Activated T-cell treated with anti-CD3 and anti-CD28 coated beads for 4 hours (primary cell): ENCODE measurements at regions not wholly inside any gene's neighbourhood (a gene's known extent, or its start where the extent isn't known, plus 50 kb on each side); places are given as distances from the start of the nearest gene placed in this dataset.

ENCODE experiments used
- DNase-seq: peaks from one replicate; pipeline ENCODE4 v3.0.0-alpha.2; 2020

- DNase-seq: no peak
Observed at GRCh38 chr13:22336460-22336859, 665.6 kb downstream of the FGF9 start.

- DNase-seq: no peak
Observed at GRCh38 chr13:22357132-22357531, 686.3 kb downstream of the FGF9 start.

GRCh38 chr13:22369090-22369489 is 698.2 kb downstream of the FGF9 start:
- DNase-seq: no peak

GRCh38 chr13:22369840-22370239 is 699.0 kb downstream of the FGF9 start:
- DNase-seq: no peak

DNA sequence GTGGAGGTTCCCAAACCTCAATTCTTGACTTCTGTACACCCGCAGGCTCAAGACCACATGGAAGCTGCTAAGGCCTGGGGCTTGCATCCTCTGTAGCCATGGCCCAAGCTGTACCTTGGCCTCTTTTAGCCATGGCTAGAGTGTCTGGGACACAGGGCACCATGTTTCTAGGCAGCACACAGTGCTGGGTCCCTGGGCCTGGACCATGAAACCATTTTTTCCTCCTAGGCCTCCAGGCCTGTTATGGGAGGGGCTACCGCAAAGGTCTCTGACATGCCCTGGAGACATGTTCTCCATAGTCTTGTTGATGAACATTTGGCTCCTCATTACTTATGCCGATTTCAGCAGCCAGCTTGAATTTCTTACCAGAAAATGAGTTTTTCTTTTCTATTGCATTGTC is 701.4 kb downstream of the FGF9 start:
- DNase-seq: no peak

GRCh38 chr13:22375151-22375550 is 704.3 kb downstream of the FGF9 start:
- no peak for DNase-seq

- DNase-seq: no peak
Observed at GRCh38 chr13:22387899-22388298, 717.0 kb downstream of the FGF9 start.

DNA sequence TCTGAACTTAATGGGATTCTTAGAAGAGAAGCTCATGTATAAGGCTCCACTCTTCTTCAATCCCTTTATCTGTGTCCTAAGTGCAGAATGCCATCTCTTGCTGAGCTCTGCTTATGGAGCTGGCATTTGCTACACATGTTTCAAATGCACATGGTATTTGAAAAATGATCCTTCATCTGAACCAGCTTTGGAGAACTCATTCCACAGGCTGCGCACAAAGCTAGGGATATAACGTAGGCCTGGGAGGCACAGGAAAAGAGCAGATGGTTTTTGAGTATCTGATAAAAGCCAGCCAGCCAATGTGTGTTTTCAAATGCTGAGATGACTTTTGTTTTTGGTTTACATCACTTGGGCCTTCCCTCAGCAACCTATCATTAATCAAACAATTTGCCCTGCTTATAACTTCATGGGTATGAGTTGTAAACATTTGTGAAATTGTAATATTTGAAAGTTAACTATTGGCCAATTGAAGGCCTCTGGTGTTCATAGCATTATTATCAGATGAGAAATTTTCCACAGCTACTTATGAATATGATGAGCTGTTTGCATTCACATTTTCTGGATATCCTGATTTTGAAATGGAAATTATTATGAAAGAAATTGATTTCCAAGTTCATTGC is 729.0 kb downstream of the FGF9 start:
- DNase-seq: no peak

GRCh38 chr13:22402682-22403081 is 731.8 kb downstream of the FGF9 start:
- DNase-seq: no peak

DNA sequence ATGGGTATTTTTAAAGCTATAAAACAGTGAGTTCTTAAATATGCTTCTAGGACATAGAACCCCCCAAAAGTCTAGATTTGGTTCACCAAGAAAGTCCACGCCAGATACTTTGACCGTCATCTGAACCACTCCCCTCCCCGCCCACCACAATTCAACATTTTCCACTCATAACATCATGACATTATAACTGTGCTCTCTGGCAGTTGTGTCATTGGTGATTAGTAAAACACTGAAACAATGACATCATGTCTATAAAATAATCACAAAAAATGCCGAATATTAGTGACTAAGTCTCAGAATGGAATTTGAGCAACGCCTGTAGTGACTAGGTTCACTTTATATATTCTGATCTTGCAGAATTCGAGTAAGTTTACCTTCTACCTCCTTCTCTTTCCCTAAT is 732.3 kb downstream of the FGF9 start:
- DNase-seq: no peak

DNA sequence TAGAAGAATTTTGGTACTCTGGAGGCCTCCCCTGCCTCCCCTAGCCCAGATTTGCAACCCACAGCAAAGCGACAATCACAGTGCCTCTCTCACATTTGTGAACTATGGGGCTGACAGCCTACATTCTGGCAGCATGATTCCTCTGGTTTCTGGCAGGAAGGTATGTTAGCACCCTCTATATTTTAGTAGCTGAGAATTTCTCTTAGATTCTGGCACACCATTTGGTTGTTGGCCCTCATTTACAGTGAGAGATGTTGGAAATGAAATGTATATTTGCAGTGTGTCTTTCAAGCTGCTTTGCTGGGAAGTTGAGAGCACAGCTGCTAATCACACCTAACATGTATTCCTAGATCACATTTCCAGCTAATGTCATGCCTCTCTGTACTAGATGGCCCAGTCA is 735.0 kb downstream of the FGF9 start:
- no peak for DNase-seq

GRCh38 chr13:22412452-22412851 is 741.6 kb downstream of the FGF9 start:
- DNase-seq: no peak

DNA sequence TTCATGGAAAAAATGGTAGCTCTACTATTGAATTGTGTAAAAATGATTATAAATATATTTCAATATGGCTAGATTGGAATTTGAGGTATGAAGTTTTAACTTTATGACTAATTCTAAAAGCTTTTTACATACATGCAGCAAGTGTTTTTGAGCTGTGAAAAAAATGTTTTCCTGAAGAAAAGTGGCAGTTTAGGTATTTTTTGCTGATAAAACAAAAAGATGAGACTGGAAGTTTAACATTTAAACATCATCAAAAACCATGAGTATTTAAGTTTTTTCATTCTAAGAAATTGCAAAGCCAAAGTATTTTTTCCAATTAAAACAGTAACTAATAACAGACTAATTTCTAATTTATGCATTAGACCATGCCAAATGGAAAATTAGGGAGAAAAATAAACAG is 751.1 kb downstream of the FGF9 start:
- DNase-seq: no peak

DNA sequence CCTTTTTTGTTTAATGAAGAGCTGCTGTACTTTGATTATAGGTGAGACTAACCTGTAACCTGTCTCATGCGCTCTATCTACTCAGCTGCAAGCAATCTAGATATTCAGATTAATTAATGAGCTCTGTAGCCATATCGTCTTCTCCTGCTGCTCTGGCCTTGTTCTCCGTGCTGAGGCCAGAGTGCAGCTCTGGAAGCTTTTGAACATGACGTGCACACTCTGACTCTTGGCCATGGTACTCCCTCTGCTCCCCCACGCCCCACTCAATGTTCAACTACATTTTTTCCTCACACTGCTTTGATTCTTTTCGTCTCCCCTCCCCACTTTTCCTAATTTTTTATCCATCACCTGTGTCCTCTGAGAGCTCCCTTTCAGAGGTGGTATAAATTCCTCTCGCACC is 751.8 kb downstream of the FGF9 start:
- no peak for DNase-seq

DNA sequence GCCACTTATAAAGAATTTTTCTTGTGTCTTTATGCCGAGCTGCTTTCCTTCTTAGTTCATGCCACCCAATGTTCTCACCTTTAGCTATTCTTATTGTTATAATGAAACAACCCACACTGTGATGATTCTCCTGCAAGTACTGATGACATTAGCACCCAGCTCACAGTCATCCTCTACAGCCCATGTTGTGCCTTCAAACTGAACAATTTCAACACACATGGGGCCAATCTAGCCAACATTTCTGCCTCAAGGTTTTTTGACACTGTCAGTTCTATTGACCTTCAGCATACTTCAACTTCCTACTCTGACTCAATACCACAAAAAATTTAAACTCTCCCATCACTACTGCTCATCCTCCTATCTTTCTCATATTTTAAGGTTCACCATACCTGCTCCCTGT is 752.4 kb downstream of the FGF9 start:
- no peak for DNase-seq

DNA sequence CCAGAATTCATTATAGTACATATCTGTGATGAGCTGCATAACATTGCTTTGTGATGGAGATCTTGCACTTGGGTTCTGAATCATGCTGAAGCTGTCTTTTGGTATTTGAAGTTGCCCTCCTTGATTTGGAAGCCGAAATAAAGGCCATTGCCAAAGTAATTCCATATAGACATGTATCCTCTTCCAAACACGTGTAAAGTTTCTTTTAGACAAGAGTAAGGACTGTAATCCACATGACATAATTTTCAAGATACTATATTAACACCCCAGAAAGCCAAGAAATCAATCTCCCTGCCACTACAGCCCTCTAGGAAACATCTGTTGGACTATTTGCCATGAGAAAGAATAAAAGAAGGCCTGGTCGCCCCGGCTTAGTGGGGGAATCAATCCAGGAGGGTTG is 754.2 kb downstream of the FGF9 start:
- DNase-seq: no peak

- DNase-seq: no peak
Observed at GRCh38 chr13:22427066-22427465, 753.7 kb upstream of the SGCG start.

DNA sequence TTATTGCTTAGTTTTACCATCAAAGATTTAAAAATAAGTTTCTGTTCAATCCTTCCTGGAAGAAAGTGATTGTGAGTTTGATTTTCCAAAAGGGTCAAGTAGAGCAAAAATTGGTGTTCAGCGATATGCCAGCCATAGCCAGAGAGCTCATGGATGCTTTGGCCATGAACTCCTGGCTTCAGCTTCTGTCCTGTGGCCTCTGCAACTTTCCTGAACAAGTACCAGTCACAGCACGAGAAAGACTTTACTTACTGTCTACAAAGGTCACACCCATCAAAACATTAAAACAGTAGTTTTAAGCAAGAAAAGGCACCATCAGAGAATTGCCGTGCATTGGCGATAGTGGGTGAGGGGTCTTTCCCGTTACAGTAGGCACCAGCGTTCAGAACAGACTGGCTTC is 753.0 kb upstream of the SGCG start:
- no peak for DNase-seq

GRCh38 chr13:22428188-22428828 is 752.5 kb upstream of the SGCG start:
- DNase-seq: no peak

DNA sequence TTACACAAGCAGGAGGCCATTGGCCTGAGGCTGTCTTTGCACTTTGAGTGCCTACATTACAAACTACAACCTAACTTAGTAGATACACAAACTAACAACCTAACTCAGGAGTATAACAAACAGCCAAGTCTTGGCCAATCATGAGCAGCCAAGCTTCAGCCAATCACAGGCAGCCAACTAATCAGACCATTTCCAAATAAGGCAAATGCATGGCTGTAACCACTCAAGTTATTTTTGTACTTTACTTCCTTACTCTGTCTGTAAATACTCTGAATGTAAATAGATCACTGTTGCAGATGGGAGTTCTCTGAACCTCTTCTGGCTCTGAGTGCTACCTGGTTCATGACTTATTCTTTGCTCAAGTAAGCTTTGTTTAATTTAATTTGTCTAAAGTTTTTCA is 748.1 kb upstream of the SGCG start:
- DNase-seq: no peak

DNA sequence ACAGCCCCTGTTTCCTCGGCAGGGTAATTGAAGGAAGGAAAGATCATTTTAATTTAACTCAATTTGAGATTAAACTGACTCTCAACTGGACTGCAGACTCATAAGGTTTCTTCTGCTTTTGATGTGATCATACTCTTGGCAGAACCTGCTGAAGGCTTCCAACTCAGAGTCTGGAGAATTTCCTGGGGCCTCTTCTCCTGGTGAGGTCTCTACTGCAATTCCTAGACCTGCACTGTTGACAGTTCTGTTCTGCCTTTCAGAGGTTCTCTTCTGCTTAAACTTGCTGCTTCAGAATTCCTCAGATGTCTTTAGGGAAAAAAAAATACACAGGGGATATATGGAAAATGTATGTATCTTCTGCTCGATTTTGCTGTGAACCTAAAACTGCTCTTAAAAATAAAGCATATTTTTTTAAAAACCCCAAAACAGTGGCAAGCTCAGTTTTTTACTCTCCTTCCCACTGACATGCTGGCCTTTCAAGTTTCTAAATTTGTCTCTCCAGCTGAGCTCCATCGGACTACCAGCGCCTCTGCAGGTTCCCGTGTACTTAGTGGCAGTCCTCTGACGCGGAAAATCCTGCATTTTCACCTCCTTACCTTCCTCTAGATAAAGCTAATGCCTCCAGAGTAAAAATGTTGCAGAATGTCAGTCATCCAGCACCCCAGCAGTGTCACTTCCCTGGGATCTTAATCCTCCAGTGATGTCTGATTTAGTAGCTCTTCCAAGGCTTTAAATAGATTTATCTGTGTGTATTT is 733.5 kb upstream of the SGCG start:
- DNase-seq: no peak

DNA sequence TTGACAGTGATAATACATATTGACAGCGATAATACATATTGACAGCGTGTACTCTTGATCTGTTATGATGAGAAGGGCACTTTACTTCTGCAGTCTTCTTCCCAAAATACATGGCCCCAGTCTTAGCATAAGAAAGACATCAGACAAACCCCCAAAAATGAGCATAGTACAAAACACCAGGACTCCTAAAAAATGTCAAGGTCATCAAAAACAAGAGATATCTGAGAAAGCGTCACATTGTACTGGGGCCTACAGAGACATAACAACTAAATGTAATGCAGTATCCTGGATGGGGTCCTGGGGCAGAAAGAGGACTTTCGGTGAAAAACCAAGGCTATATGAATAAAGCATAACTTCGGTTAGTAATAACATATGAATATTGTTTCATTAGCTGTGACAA is 731.5 kb upstream of the SGCG start:
- DNase-seq: no peak

DNA sequence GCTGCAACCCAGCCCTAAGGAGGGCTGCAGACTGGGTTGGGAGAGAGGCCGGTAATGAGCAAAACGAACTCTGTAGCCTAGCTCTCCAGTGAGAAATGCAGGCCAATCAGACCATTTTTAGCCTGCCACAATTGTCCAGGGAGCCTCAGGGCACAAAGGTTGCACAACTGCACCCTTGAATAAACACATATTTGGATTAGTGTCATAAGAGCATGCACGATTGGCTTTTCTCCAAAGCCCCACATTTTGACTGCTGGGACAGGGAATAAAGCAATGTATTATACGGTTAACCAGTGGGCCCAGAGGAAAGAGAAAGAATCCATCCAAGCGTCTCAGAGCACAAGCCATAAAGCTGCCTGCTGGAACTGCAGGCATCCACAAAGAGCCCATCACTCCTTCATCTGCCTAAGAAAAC is 729.4 kb upstream of the SGCG start:
- no peak for DNase-seq

DNA sequence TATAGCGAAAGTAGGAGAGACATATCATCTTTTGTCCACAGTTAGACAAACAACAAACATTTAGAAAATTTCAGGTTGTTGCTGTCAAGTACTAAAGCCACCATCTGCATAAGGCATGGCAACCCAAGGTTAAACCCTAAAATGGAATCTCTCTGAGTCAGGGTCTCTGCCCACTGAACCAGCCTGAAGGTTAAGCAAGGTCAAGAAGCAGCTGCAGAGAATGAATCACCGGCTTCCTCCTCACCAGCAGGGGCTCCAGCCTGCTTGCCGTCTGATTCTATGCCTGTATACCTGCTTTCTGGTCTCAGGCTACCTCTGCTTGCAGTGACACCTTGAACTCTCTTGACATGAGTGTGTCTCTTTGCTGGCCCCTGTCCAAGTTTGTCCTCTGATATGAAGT is 726.2 kb upstream of the SGCG start:
- DNase-seq: no peak

- no peak for DNase-seq
Observed at GRCh38 chr13:22455036-22455435, 725.7 kb upstream of the SGCG start.
